Heart left ventricle (tissue), 13 donors: ENCODE measurements at regions not wholly inside any gene's neighbourhood (a gene's known extent, or its start where the extent isn't known, plus 50 kb on each side); places are given as distances from the start of the nearest gene placed in this dataset.

Experiments
- POLR2A ChIP-seq, 2 donors: fragments of 450-650 bp; IDR thresholded peaks; one replicate each; pipeline ENCODE4 v1.6.1; 2017; ENCODE audit warnings: antibody characterized with exemption in 2 of 2, mild to moderate bottlenecking in 2 of 2, moderate library complexity in 2 of 2
- TF ChIP-seq, protein P1 (sequence below), 12 donors: fragments of 200-600 bp; sonication (generic) in 4 of 12; IDR thresholded peaks; one replicate each; pipeline versions ENCODE4 v1.5.0 to v1.8.0; 2018 to 2022; ENCODE audit warnings: antibody characterized with exemption in 12 of 12, mild to moderate bottlenecking in 5 of 12
- donor health status: ischemic (EF 13 %, LVEDD 7.1; RV severe dilation, severe dysfunction).
- donor health status: DM: no; HTN: yes; CAD: no.
- donor health status: DM: no; HTN: no; CAD: no.
- donor health status: ischemic (EF 25% LVEDD 6.9; RV normal size, moderate dysfunction).
- donor health status: ischemic (EF 25% LVEDD 5.7; RV mildly dilated, moderate dysfunction).
- donor health status: ischemic (EF 35%, LVEDD 5.7; RV mildly dilated, moderate dysfunction).
- donor health status: nonischemic (EF 11% LVEDD 7.7; RV severe dilation, severe dysfunction).
- donor health status: DM: yes; HTN: yes; CAD: no.
- donor health status: PGD.
- donor health status: ischemic (EF 29% LVEDD 5.4; RV normal size, mild dysfunction).
- donor health status: nonischemic (EF 23%, LVEDD 6.1; RV moderate dilation, normal function).

GRCh38 chr4:158316264-158316663 lies 106.0 kb downstream of the TMEM144 start:
- TF ChIP-seq, protein P1, sequence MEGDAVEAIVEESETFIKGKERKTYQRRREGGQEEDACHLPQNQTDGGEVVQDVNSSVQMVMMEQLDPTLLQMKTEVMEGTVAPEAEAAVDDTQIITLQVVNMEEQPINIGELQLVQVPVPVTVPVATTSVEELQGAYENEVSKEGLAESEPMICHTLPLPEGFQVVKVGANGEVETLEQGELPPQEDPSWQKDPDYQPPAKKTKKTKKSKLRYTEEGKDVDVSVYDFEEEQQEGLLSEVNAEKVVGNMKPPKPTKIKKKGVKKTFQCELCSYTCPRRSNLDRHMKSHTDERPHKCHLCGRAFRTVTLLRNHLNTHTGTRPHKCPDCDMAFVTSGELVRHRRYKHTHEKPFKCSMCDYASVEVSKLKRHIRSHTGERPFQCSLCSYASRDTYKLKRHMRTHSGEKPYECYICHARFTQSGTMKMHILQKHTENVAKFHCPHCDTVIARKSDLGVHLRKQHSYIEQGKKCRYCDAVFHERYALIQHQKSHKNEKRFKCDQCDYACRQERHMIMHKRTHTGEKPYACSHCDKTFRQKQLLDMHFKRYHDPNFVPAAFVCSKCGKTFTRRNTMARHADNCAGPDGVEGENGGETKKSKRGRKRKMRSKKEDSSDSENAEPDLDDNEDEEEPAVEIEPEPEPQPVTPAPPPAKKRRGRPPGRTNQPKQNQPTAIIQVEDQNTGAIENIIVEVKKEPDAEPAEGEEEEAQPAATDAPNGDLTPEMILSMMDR (IDR thresholded peaks at IDR 0.05): no peak
- TF ChIP-seq POLR2A (IDR thresholded peaks at IDR 0.05): no peak
